COR-L47 (cell line): ENCODE measurements at regions not wholly inside any gene's neighbourhood (a gene's known extent, or its start where the extent isn't known, plus 50 kb on each side); places are given as distances from the start of the nearest gene placed in this dataset.
"Not testable (repeated sequence)": the region's sequence is repeated elsewhere in the genome, so short reads cannot be mapped to it uniquely, and the experiment has no call there.

Experiments
- DNase-seq: peaks from one replicate; lab custom pipeline; 2025; lab: John Stamatoyannopoulos, UW

DNA sequence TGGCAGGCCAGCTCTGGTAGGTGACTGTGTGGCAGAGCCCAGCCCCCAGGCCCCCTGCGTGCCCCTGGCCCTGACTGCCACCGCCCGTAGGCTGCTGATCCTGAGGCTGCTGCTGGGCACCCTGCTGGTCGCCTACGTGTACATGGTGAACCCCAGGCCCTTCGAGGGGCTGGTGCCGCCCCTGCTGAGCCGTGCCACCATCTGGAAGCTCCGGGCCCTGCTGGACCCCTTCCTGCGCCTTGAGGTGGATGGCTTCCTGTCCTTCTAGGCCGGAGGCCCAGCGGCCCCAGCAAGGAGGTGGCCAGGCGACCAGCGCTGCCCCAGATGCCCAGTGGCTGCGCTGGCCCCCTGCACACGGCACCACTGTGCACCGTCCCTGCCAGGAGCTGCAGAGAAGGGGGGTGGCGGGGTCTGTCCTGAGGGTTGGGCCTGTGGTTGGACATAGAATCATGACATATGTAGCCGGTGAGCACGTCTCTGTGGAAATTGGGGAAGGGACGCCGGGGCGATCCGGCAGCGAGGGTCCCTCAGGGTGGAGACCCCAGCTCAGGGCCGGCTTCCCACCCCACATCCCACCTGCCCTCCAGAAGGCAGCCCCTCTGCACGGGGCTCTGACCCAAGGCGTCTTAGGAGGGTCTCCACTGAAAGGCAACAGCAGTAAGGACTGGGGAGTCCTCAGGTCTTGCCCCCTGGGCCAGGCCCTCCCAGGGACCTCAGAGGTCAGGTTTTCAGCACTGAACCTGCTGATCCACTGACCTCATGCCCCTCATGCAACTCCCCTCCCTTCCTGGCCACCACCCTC lies 185.4 kb downstream of the IGLL1 start:
- no peak for DNase-seq

- DNase-seq, result no peak
These were observed 186.3 kb downstream of the IGLL1 start for GRCh38 chr22:23393721-23394320.

- DNase-seq, result not testable (repeated sequence)
These were observed 186.9 kb downstream of the IGLL1 start for GRCh38 chr22:23393199-23393598.

DNA sequence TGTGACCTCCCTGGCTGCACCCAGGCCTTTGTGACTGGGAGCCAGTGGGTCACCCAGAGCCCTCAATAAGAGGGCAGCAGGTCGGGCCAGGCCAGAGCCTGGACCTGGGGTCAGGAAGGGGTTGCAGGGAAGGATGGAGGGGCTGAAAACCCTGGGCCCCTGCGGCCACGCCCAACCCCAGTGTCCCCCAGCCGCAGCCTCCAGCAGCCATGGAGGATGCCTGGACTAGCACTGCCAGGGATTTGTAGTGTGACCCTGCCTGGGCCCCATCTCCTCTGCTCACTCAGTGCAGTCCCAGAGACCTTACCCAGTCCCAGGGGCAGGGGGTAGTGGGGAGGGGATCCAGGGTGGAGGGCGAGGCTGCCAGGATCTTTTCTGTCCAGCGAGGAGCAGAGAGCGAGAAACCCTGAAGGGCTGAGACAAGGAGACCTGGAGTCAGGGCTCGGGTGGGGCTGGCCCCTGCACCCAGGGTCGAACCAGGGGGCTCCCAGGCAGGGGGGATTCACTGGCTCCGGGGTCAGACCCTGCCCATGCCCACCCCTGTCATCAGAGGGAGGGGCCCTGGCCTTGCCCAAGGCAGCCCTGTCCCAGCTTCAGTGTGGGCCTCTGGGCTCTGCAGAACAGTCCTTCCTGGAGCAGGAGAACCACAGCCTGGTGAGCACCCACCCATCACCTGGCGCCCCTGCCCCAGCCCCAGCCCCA lies 187.5 kb downstream of the IGLL1 start:
- DNase-seq, result no peak

- DNase-seq, result no peak
These were observed 189.1 kb downstream of the IGLL1 start for GRCh38 chr22:23391022-23391421.

DNA sequence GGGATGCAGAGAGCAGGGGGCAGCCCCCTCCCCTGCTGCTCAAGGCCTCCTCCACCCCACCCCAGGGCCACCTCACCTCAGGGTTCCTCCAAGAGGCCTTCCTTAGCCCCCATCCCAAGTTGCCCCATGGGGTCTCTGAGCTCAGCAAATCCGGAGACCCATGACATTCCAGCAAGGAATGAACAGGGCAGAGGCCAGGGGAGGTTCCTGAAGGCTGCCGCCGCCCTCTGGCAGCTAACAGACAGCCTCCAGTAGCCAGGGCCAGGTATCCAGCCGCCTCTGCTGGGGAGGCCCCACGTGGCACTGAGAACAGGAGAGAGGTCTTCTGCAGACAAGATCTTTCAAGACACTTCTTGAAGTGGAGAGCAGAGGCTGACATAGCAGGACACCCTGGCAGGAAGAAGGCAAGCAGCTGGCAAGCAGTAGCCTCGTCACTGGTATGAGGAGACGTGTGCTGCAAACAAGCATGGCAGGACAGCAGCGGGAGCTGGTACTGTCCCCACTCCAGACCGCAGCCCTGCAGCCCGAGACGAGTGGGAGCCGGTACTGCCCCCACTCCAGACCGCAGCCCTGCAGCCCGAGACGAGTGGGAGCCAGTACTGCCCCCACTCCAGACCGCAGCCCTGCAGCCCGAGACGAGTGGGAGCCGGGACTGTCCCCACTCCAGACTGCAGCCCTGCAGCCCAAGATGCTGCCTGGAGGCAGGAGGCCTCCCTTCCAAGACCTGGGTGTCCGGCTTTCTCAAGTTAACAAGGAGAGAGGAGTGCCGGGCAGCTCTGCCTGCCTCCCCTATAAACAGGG lies 190.6 kb downstream of the IGLL1 start:
- no peak for DNase-seq

DNA sequence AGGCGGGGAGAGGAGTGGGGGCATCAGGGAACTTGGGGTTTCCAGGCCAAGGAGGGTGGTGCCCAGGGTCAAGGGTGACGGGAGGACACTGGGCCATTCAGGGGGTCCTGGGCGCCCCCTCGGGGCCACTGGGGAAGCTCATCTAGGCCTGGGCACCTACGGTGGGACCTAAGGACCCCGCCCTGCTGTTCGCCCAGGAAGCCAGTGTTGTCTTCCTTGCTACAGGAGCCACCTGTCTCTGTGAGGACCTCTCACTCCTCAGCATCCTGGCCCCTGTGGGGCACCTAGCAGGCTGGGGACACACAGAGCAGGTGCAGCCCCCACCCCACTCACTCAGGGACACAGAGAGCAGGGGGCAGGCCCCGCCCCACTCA lies 191.6 kb downstream of the IGLL1 start:
- no peak for DNase-seq

DNA sequence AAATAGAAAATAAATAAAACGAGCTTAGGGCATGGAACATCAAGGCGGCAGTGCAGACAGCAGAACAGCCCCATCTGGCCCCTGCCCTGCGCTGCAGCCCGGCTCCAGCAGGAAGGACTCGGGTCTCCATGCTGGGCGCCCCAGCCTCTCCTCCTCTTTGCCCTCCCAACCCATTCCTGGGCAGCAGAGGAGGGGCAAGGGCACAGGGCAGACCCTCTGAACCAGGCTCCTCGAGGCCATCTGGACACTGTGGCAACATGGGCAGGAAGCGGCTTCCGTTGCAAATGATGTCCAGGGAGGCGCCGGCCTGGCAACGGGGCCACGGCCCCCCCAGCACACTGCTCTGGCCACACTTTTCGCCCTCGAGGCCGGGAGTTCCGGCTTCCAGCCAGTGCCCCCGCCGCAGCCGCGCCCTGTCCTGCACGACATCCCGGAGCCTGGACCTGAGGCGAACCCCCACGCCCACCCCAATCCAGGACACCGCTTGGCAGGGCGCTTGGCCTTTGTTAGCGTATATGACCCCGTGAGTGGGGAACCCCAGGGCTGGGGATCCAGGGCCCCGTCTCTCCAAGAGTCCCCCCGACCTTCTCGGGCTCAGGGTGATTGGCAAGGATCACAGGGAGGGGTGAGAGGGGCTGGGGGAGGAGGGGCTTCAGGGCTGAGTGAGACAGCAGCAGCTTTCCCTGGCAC lies 192.1 kb downstream of the IGLL1 start:
- DNase-seq, result no peak

- DNase-seq, result no peak
These were observed 193.1 kb downstream of the IGLL1 start for GRCh38 chr22:23386822-23387580.

GRCh38 chr22:23385678-23386631 lies 194.1 kb downstream of the IGLL1 start:
- DNase-seq, result peak; percentile 73

DNA sequence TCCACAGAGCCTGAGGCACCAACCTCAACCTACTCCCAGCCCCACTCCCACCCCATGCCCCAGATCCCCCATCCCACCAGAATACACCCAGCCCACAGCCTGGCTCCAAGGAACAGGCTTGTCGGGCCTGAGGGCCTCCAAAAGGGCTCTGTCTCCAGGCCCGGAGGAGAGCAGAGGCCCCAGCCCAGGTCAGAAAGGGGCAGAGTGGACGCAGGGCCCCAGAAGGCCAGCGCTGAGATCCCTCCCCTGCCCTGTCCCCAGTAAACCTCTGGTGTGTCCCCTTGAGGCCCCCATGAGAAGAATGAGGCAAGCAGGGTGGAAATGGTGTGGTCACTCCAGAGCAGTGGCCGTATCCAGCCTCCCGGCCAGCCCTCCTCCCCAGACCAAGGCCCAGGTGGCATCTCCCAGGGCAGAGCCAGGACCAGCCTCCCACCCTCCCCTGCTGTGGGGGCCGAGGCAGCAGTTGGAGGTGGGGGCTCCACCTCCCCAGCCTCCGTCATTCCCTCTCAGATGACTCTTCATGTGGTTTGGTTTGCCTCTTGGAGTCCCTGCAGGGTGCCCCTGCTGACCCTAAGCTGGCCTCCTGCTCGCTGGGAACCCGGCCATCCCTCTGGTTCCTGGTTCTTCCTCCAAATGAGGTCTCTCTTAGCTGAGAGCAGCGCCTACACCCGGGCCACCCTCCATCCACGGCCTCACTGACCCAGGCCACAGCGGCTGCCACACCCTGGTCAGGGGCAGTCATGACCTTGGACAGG lies 195.0 kb downstream of the IGLL1 start:
- DNase-seq, result no peak

- no peak for DNase-seq
These were observed 195.7 kb downstream of the IGLL1 start for GRCh38 chr22:23384431-23384830.

DNA sequence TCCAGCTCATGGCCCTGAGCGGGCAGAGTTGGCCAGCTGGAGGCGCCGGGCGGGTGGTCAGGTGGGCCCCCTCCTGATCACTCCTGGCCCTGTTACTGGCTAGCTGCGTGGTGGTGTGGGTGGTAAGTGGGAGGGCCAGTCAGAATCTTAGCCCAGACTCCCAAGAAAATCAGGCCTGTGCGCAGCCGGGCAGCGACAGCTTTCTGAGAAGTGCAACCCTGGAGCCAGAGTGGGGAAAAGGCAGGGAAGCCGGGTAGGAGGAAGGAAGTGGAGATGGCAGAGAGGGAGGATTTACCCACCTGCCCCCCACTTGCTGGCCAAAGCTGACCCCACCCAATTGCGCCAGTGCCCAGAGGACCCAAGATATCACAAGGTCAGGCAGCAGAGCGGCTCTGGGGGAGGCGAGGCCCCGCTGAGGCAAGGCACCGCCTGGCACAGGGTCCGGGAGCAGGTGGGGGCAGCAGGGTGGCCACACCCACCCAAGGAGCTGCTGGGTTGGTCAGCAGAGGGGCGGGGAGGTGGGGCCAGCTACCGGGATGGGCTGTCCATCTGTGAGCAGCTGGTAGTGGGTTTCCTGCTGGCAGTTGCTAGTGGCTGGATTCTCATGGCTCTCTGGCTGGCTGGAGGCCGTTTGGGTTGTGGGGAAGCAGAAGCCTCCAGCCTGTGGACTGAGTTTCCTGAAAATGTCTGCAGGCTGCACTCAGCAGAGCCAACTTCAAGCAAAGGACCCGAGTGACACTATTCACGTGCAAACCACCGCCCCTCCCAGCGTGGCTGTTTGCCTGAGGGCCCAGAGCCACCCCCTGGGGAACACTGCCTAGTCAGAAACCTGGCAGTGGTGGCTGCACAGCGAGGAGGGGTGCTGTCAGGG lies 196.4 kb downstream of the IGLL1 start:
- peak; percentile 82 for DNase-seq

- DNase-seq, result no peak
These were observed 197.5 kb downstream of the IGLL1 start for GRCh38 chr22:23382428-23383218.

DNA sequence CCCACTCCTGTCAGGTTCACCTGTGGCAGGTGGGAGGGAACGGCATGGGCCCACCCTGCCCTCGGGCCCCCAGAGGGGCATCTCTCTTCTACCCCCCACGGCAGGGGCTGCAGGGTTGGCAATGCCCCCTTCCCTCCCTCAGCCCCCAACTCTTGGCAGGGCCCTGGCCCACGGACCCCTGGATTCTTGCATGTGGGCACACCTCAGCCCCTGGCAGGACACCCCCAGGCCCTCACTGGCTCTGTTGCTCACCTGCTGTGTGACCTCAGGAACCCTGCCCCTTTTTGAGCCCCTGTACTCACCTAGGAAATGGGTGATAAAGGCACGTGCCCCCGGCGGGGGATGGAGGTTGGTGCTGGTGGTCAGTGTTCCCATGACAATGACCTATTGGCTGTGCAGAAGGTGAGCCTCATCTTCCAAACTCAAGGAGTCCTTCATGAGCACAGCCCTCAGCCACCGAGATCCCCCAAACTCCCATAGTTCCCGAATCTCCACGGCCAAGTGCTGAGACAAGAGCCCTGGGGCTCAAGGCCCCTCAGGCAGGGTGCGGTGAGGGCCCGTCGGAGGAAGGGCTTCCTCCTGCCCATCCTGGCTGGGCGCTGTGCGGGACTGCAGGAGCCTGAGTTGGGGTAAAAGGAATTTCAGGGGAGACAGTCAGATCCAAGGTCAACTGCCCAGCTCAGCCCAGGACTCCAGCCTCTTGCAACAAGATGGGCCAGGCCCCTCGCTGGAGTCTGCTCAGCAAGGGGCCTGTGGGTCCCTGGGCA lies 198.2 kb downstream of the IGLL1 start:
- DNase-seq, result no peak

DNA sequence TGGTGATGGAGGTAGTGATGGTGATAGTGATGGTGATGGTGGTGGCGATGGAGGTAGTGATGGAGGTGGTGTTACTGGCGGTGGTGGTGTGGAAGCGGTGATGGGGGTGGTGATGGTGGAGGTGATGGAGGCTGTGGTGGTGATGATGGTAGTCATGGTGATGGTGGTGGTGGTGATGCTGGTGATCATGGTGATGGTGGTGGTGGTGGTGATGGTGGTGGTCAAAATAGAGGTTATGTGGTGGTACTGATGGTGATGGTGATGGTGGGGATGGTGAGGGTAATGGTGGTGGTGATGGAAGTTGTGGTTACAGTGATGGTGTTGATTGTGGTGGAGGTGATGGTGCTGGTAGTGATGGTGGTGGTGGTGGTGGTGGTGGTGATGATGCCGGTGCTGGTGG lies 199.2 kb downstream of the IGLL1 start:
- no peak for DNase-seq

DNA sequence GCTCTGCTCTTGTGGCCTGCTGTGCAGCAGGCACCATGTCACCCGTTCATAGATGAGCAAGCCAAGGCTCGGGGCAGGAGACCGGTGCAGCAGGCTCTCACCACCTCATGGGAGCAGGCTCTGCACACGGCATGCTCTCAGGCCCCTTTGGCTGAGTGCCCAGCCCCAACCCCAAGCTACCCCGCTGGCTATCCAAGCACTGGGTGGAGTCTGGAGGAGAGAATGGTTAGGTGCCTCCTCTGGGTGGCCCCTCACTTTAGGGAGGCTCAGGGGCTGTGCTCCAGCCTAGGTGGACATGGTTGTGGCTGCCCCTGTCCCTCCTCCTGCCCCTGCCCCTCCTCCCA lies 199.9 kb downstream of the IGLL1 start:
- DNase-seq, result peak; percentile 83
